Body of pancreas (tissue), 4 donors: ENCODE measurements at regions not wholly inside any gene's neighbourhood (a gene's known extent, or its start where the extent isn't known, plus 50 kb on each side); places are given as distances from the start of the nearest gene placed in this dataset.

Experiments
- ATAC-seq: fragments of 150-250 bp; one replicate; pipeline ENCODE4 v1.9.1; 2016
- DNase-seq, 4 donors: peaks; one replicate each; pipeline ENCODE4 v3.0.0-alpha.2; 2019
- H3K27ac ChIP-seq, 4 donors: fragments of 200-600 bp; sonication (generic); 1 replicate in 3 of 4; 2 replicates in 1 of 4; pipeline versions ENCODE4 v1.5.1 to v1.6.1; 2016 to 2019; ENCODE audit warnings: mild to moderate bottlenecking in 1 of 4, mixed read lengths in 1 of 4, moderate library complexity in 1 of 4
- H3K27me3 ChIP-seq, 2 donors: fragments of 200-600 bp; sonication (generic); one replicate each; pipeline ENCODE4 v1.6.0; 2016; ENCODE audit warnings: mild to moderate bottlenecking in 1 of 2
- H3K36me3 ChIP-seq, 2 donors: fragments of 200-600 bp; sonication (generic); replicated peaks in 1 of 2; 2 replicates each; pipeline ENCODE4 v1.5.1; 2016; ENCODE audit warnings: low read depth in 2 of 2; ENCODE audit not compliant: insufficient read depth in 1 of 2
- H3K4me1 ChIP-seq: fragments of 200-600 bp; sonication (generic); one replicate; pipeline ENCODE4 v1.6.0; 2016
- H3K4me3 ChIP-seq, 2 donors: fragments of 200-600 bp; sonication (generic); 1 replicate in 1 of 2; 2 replicates in 1 of 2; pipeline ENCODE4 v1.5.1; 2016 to 2019
- H3K9me3 ChIP-seq, 3 donors: fragments of 200-600 bp; sonication (generic); 1 replicate in 2 of 3; 2 replicates in 1 of 3; pipeline ENCODE4 v1.5.1; 2016
- CTCF ChIP-seq, 7 experiments: fragments of 450-650 bp in 4 of 7; fragments of 200-600 bp in 3 of 7; sonication (generic) in 3 of 7; IDR thresholded peaks; one replicate each; pipeline ENCODE4 v1.5.1; 2016 to 2019; ENCODE audit warnings: antibody characterized with exemption in 7 of 7
- POLR2A ChIP-seq, 3 donors: fragments of 450-650 bp; IDR thresholded peaks; one replicate each; pipeline ENCODE4 v1.6.1; 2016; ENCODE audit warnings: antibody characterized with exemption in 3 of 3, mild to moderate bottlenecking in 2 of 3
- WGBS, 2 donors: methylation state at CpG; one replicate each; pipeline ENCODE4 v1.1.5; 2017; 5-methylcytosine and 5-hydroxymethylcytosine counted together
- intact Hi-C: fragments of 100-400 bp; cut with DNase I; formaldehyde crosslinking; loops from one replicate; pipeline ENCODE4 v1.15.1; 2023

DNA sequence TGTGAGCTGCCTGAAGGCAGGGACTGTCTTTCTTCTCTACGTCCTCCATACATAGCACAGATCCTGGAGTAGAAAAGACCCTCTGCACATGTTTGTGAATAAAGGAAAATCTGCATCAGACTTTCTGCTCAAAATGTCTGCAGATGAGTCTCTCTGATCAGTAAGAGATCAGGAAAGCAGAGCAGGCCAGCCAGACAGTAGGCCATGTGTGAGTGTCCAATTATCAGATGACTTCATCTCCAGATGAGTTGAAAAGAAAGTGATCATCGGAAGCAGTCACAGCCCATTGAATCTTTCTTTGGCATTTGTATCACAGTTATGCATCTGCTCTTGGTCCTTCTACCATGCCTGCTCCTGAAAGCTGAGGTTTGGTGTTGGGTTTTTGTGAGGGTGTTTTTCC is 298.7 kb upstream of the NCAM1 start:
- TF ChIP-seq POLR2A (IDR thresholded peaks at IDR 0.05) (no peak), CTCF (IDR thresholded peaks at IDR 0.05) (no peak)
- ATAC-seq = no peak
- no peak overlapping the region for H3K27ac ChIP-seq
- H3K36me3 ChIP-seq = no peaks in the 10 kb centered on the region
- no peak for DNase-seq
- H3K9me3 ChIP-seq = no peaks in the 10 kb centered on the region
- 85 to 86% methylated on average over 2 of the region's 2 CpGs for WGBS, 2 donors
- H3K4me3 ChIP-seq = no peak overlapping the region
- intact Hi-C loops = no loop called here
- no peaks in the 10 kb centered on the region for H3K4me1 ChIP-seq
- no peaks in the 10 kb centered on the region for H3K27me3 ChIP-seq

GRCh38 chr11:112663947-112664634 is 297.1 kb upstream of the NCAM1 start:
- DNase-seq = no peak
- Histone ChIP-seq H3K36me3 (no peaks in the 10 kb centered on the region), H3K9me3 (no peaks in the 10 kb centered on the region), H3K27me3 (no peaks in the 10 kb centered on the region), H3K4me1 (no peaks in the 10 kb centered on the region), H3K4me3 (no peak overlapping the region), H3K27ac (no peak overlapping the region)
- no peak for ATAC-seq
- intact Hi-C loops = no loop called here
- 58 to 60% methylated on average over 4 of the region's 4 CpGs for WGBS, 2 donors
- TF ChIP-seq CTCF (IDR thresholded peaks at IDR 0.05) (no peak), POLR2A (IDR thresholded peaks at IDR 0.05) (no peak)

GRCh38 chr11:112665291-112665690 is 295.9 kb upstream of the NCAM1 start:
- intact Hi-C loops = no loop called here
- no peaks in the 10 kb centered on the region for H3K27me3 ChIP-seq
- DNase-seq (no peak), ATAC-seq (no peak)
- WGBS, 2 donors = 79 to 82% methylated on average over 2 of the region's 2 CpGs
- TF ChIP-seq CTCF (IDR thresholded peaks at IDR 0.05) (no peak), POLR2A (IDR thresholded peaks at IDR 0.05) (no peak)
- no peaks in the 10 kb centered on the region for H3K4me1 ChIP-seq
- H3K36me3 ChIP-seq = no peaks in the 10 kb centered on the region
- no peaks in the 10 kb centered on the region for H3K9me3 ChIP-seq
- no peak overlapping the region for H3K4me3 ChIP-seq
- H3K27ac ChIP-seq = no peak overlapping the region

GRCh38 chr11:112666253-112666652 is 295.0 kb upstream of the NCAM1 start:
- WGBS, 2 donors = 60 to 73% methylated on average over 1 of the region's 1 CpG
- ATAC-seq (no peak), DNase-seq (no peak)
- no peak overlapping the region for H3K27ac ChIP-seq
- no peaks in the 10 kb centered on the region for H3K4me1 ChIP-seq
- H3K36me3 ChIP-seq = no peaks in the 10 kb centered on the region
- H3K9me3 ChIP-seq = no peaks in the 10 kb centered on the region
- TF ChIP-seq CTCF (IDR thresholded peaks at IDR 0.05) (no peak), POLR2A (IDR thresholded peaks at IDR 0.05) (no peak)
- H3K27me3 ChIP-seq = no peaks in the 10 kb centered on the region
- intact Hi-C loops = no loop called here
- no peak overlapping the region for H3K4me3 ChIP-seq
